ENCODE measurements at regions not wholly inside any gene's neighbourhood (a gene's known extent, or its start where the extent isn't known, plus 50 kb on each side); places are given as distances from the start of the nearest gene placed in this dataset.

DNA sequence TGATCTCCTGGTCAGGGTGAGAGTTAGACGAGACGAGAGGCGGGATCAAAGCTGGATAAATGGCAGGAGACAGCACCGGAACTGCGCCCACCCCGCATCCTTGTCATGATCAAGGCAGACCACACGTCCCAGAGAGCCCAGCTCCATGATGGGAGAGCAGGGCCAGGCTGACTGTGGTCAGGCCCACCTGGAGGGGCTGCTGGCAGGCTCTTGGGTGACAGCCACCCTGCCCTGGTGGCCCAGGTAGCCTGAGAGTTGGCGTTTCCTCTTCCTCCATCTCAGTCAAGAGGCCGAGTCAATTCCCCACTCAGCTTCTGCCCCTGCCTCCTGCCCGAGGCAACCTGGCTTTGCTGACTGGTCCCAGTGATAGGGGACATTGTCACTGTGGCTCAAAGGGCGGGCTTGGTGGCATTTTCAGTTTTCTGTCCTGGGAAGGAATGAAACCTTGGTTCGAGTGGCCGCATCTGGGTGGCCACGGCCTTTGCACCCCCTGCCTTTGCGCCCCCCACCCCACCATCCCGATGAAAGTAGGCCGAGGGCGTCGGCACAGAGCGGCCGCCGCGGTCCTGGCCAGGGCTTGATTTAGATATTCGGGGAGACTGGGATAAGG, 60.8 kb upstream of the PPARA start:
- no peaks in the 10 kb centered on the region for H3K27me3 ChIP-seq
- DNase-seq = peak in 3 of 5 donors; percentile 30 to 47 (median 39)
- WGBS, 3 donors = 17 to 27% (median 19%) methylated on average over 24 of the region's 24 CpGs
- peaks cover 71% of the 10 kb centered on the region for H3K4me1 ChIP-seq (ENCODE audit: insufficient read depth)
- no peak for TF ChIP-seq POLR2A (IDR thresholded peaks at IDR 0.05)
- TF ChIP-seq EP300 (IDR thresholded peaks at IDR 0.05) = no peak
- TF ChIP-seq, protein P1, sequence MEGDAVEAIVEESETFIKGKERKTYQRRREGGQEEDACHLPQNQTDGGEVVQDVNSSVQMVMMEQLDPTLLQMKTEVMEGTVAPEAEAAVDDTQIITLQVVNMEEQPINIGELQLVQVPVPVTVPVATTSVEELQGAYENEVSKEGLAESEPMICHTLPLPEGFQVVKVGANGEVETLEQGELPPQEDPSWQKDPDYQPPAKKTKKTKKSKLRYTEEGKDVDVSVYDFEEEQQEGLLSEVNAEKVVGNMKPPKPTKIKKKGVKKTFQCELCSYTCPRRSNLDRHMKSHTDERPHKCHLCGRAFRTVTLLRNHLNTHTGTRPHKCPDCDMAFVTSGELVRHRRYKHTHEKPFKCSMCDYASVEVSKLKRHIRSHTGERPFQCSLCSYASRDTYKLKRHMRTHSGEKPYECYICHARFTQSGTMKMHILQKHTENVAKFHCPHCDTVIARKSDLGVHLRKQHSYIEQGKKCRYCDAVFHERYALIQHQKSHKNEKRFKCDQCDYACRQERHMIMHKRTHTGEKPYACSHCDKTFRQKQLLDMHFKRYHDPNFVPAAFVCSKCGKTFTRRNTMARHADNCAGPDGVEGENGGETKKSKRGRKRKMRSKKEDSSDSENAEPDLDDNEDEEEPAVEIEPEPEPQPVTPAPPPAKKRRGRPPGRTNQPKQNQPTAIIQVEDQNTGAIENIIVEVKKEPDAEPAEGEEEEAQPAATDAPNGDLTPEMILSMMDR (IDR thresholded peaks at IDR 0.05) = no peak
- no peaks in the 10 kb centered on the region for H3K36me3 ChIP-seq
- peak overlapping the region; percentile 29 for H3K4me3 ChIP-seq
- intact Hi-C loops (cut with DNase I) = no loop called here
- peak overlapping the region; percentile 79 to 94 for H3K27ac ChIP-seq
- no peaks in the 10 kb centered on the region for H3K9me3 ChIP-seq

DNA sequence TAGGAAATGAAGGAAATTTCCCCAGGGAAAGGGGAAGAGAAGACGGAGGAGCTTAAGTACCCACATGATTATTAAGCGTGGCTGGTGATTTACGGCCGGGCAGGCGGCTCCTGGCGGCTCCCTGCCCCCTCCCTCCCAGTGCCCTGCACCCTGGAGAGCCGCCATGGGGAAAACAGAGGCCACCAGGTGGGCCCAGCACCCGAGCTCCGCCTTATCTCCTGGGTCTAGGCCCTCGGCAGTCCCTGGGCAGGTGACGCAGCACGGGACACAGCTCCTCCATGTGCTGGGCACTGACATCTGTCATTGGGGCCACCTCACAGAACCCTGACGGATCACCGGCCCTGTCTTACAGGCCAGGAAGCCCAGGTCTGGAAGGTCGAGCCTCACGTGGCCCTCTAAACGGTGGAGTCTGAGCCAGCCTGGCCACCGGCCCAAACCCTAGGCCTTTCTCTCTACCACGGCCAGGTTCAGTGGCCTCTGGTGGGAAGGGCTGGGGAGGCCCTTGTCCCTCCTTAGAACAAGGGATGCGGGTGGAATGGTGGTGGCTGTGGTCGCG, 60.2 kb upstream of the PPARA start:
- peak overlapping the region; percentile 79 to 94 for H3K27ac ChIP-seq
- peak overlapping the region; percentile 29 for H3K4me3 ChIP-seq
- WGBS, 3 donors = 10 to 19% (median 14%) methylated on average over 21 to 22 of the region's 22 CpGs
- no peaks in the 10 kb centered on the region for H3K36me3 ChIP-seq
- H3K4me1 ChIP-seq (ENCODE audit: insufficient read depth) = peaks cover 74% of the 10 kb centered on the region
- no peaks in the 10 kb centered on the region for H3K9me3 ChIP-seq
- DNase-seq = peak; percentile 67 to 78 (median 74)
- TF ChIP-seq POLR2A (IDR thresholded peaks at IDR 0.05) (no peak), EP300 (IDR thresholded peaks at IDR 0.05) (no peak)
- TF ChIP-seq, protein P1 (IDR thresholded peaks at IDR 0.05) = no peak
- H3K27me3 ChIP-seq = no peaks in the 10 kb centered on the region
- intact Hi-C loops (cut with DNase I) = no loop called here

DNA sequence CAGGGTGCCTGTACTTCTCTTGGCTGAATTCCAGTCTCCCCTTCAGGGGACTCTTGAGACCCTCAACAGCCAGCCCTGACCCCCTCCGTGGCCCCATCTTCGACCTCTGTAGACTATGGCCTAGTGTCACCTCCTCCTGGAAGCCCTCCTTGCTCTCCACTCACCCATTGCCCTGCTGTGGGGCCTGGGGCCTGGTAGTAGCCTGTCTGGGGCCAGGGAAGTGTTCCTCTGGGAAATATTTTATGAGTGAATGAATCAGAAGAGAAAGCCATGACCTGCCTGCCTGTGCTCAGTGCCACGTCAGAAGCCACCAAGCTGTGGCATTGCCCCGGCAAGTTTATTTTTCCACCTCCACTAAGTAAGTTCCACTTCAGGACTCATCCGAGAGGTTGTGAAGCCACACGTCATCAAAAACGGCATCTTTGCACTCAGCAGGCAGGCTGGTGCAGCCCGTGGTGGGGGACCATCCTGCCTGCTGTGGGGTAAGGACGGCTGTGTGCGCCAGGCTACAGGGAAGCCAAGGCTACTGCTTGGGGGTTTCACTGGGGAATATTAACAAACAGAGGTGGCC, 59.6 kb upstream of the PPARA start:
- Histone ChIP-seq H3K27ac (peak overlapping the region; percentile 79 to 94), H3K27me3 (no peaks in the 10 kb centered on the region), H3K9me3 (no peaks in the 10 kb centered on the region), H3K4me3 (no peak overlapping the region), H3K36me3 (no peaks in the 10 kb centered on the region), H3K4me1 (ENCODE audit: insufficient read depth) (peaks cover 68% of the 10 kb centered on the region)
- DNase-seq = peak in 2 of 5 donors; percentile 39 to 68
- 32 to 47% (median 32%) methylated on average over 10 of the region's 10 CpGs for WGBS, 3 donors
- TF ChIP-seq POLR2A (IDR thresholded peaks at IDR 0.05) (no peak), EP300 (IDR thresholded peaks at IDR 0.05) (no peak)
- TF ChIP-seq, protein P1 (IDR thresholded peaks at IDR 0.05) = no peak
- intact Hi-C loops (cut with DNase I) = no loop called here

DNA sequence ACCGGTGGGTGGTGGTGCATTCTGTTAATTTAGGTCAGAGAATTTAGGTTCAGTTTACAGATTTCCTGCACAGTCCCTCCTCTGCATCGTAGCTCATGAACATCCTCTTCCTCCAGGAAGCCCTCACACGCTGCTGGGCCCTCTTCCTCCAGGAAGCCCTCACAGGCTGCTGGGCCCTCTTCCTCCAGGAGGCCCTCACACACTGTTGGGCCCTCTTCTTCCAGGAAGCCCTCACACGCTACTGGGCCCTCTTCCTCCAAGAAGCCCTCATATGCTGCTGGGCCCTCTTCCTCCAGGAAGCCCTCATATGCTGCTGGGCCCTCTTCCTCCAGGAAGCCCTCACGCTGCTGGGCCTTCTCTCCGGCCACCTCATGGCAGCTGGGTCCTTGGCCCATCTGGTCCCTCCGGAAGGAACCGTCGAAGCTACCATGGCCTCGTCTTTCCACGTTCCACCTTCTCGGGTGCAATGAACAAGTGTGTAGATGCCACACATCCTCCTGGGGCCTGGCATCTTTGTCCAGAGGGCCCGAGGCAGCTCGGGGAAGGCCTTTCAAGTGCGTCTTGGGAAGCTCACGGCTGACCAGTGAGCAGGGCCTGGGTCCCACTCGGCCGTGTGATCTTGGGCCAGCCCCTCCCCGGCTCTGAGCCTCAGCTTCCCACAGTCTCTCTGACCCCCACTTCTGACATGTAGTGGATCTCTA, 58.9 kb upstream of the PPARA start:
- no peak overlapping the region for H3K4me3 ChIP-seq
- peak in 2 of 5 donors; percentile 30 to 36 for DNase-seq
- WGBS, 3 donors = 32 to 49% (median 36%) methylated on average over 17 to 19 of the region's 19 CpGs

More for the DNA sequence above, 58.9 kb upstream of the PPARA start:
- TF ChIP-seq, protein P1 (IDR thresholded peaks at IDR 0.05) = no peak
- TF ChIP-seq POLR2A (IDR thresholded peaks at IDR 0.05) = no peak
- no peak for TF ChIP-seq EP300 (IDR thresholded peaks at IDR 0.05)
- intact Hi-C loops (cut with DNase I) = no loop called here
- no peaks in the 10 kb centered on the region for H3K27me3 ChIP-seq
- no peaks in the 10 kb centered on the region for H3K9me3 ChIP-seq
- peaks cover 63% of the 10 kb centered on the region for H3K4me1 ChIP-seq (ENCODE audit: insufficient read depth)
- H3K27ac ChIP-seq = peak overlapping the region; percentile 52 to 94
- H3K36me3 ChIP-seq = no peaks in the 10 kb centered on the region

Data from ovary (tissue), 7 donors.